T1000 (cell line): ENCODE measurements at regions not wholly inside any gene's neighbourhood (a gene's known extent, or its start where the extent isn't known, plus 50 kb on each side); places are given as distances from the start of the nearest gene placed in this dataset.
"Not testable (repeated sequence)": the region's sequence is repeated elsewhere in the genome, so short reads cannot be mapped to it uniquely, and the experiment has no call there.

ENCODE experiments used
- DNase-seq: peaks from one replicate; lab custom pipeline; 2025; ENCODE audit warnings: mixed read lengths; lab: John Stamatoyannopoulos, UW

DNA sequence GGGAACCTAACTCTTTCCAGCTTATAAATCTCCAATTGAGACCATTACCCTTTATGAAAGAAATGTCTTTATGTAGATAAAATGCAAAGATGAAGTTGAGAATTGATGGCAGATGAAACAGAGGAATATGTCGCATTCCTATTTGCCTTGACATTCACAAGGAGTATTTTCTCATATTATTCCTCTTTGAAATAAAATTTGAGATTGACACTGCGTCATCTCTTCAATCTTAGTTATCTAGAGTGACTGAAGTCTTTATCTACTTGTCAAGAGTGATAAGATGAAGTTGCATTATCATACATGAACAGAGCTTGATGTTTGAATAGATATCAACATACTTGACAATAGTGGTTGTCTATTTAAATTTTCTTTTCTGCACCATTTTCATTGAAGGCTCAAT is 574.4 kb upstream of the SOX9 start:
- DNase-seq: no peak

DNA sequence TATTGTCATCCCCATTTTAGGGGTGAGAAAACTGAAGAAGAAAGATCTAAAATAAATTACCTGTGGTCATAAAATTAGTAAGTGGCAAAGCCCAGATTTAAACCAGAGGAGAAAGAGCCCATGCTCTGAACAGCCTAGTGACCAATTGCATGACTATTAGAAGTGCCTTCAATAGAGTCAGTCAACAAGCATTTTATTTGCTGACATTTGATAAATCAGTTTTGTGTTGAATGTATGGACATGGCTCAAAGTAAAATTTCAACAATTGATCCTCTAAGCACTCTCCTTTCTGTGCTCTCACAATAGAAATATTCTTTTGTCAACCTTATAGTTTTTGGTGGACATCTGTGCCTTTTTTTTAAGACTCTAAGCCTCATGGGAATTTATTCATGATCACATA is 572.9 kb upstream of the SOX9 start:
- no peak for DNase-seq

DNA sequence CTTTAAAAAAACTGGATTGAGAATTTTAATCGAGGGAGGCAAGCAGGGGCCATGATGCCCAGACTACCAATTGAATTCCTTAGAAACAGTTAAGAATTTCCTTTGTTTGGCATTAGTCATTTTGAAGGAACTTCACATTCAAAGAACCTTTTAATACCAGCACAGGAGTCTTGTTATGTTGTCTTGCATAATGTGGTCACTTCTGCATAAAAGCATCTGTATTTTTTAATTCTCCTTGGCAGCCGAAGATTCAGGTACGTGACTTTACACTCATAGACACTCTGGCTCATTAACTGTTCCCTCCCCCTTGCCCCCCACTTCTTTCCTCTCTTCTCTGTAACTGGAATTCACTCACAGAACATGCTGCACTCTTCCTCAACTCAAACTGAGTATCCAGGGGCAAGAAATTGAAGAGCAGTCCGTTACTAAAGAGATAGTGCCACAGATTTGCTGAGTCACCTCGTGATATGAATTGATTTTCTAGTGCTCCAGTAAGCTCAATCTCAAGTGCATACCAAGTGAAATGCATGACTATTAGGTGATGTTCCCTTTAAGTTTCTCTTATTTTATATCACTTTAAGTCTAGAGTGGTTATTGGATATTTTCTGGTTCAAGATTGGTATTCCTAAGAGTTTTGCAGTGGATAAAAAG is 572.2 kb upstream of the SOX9 start:
- DNase-seq: no peak

DNA sequence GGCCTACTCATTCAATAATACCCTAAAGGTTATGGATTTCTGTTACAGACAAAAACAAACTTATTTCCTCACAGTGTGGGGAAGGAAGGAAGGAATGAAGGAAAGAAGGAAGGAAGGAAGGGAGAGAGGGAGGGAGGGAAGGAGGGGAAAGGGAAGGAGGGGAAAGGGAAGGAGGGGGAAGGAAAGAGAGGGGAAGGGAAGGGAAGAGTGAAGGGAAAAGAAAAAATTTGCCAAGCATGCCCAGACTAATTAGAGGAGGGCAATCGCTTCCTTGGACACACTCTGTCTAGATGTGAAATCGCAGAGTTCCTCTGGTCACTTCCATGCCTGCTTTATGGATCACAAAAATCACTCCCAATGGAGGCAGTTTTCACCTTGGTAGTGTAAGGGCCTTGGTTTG is 570.1 kb upstream of the SOX9 start:
- no peak for DNase-seq

DNA sequence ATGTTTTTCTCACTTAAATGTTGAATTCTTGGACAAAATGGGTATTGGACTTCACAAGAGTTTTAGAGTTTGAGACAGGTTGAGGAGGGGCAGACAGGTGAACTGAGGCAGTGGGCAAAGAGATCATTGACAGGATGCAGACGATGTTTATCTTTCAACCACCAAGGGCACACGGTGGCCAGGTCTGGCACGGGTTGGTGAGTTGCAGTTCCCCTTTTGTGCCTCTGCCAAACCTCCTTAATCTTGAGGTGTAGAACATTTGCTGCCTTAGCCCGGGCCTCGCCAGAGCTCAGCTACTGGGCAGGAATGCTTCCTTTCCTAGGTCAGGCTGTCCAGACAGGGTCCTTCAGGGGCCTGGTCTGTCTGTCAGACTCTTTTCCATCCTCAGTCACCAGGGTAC is 567.4 kb upstream of the SOX9 start:
- no peak for DNase-seq

DNA sequence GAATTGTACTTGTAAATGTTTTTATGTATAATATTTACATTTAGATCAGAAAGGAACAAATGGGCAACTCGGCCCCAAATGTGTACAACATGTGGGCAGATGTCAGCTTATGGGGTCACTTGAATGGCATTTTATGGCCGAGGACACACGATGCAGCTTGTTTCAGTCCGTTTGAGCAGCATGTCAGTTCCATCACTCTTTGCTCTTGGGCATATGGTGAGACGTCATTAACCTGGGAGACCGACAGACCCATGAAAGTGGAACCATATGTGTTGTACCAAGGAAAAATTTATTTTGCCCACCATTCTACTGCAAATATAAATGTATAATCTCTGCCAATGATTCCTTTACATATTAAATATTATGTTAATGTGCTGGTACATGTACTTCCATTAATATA is 561.9 kb upstream of the SOX9 start:
- no peak for DNase-seq

DNA sequence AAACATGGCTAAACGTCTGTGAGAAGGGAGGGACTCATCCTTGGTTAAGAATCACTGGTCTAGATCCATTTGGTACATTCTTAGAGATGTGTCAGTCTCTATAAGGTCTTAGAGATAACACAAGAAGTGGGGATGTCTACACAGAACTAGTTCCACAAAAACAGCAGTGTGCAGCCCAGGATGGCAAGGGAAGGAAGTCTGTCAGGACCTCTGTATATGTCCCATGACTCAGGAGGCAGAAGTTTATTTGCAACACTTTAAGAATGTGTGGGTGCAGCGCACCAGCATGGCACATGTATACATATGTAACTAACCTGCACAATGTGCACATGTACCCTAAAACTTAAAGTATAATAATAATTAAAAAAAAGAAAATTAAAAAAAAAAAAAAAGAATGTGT is 548.5 kb upstream of the SOX9 start:
- no peak for DNase-seq

DNA sequence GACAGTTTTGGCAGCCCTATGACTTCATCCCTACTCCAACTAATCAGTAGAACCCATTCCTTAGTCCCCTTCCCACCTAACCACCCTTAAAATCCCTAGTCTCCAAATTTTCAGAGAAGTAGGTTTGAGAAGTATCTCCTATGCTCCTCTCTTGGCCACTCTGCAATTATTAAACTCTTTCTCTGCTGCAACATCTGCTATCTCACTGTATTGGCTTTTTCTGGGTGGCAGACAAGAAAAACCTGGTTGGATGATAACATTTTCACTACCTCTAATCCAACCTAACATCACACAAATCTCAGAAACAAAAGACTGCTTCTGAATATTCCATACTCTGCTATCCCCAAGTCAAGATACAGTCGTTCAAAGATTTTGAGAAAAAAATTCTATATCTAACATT is 542.4 kb upstream of the SOX9 start:
- DNase-seq: no peak

DNA sequence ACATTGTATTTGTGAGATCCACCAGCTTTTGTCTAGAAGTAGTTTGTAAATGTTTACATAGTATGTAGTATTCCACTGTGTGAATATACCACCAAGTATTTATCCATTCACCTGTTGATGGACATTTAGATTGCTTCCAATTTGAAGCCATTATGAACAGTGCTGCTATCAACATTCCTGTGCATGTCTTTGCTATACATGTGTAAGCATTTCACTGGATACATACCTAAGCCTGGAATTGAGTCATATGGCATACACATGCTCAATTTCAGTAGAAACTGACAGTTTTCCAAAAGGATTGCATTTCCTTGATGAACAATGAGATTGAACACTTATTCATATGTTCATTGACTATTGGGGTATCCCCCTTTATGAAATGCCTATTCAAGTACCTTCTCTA is 540.6 kb upstream of the SOX9 start:
- DNase-seq: no peak

DNA sequence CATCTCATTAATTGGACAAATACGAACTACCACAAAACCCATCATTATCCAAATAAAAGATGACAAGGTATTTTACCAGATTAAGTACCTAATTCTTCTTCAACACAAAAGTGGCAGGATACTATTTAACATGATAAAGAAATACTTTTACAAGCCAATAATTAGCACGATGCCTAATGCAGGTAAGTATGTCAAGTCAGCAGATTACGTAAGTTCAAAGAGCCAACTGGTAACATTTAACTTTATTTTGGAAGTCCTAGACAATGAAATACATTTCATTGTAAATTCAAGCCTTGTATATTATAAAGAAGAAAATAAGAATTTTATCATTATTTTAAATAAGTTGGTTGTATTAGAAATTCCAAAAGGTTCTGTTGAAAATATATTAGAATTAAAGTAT is 535.3 kb upstream of the SOX9 start:
- no peak for DNase-seq

DNA sequence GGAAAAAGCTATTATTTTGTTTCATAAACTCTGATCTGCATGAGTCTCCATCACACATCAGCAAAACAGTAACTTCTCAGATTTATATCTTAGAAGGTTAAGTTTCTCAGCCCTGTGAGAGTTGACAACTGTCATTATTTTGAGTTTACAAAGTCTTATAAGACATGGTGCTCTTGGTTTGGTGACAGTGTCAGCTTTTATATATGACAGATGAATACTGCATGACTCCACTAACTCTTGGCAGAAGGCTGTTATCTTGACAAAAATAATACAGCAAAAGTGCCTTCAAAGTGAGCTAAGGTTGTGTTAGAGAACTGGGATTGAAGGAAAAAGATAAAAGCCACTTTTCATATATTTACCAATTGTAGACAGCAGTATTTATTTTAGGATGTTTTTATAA is 528.4 kb upstream of the SOX9 start:
- DNase-seq: no peak

DNA sequence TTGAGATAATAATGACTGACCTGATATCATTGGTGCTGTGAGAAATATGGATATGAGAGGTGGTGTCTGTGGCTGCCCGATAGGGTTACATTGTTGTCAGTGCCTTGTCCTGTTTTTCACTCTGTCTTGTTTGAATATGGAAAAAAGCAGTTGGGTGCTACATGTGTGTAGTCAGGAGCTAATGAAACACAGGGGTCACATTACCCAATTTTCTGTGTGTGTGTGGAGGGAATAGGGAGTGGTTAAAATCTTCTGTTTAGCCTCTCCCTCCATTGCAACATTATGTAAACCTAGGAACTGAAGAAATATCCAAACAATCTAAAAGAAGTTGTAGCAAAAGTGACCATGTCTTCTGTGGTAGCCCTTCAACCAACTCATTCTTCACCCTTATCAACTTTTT is 527.7 kb upstream of the SOX9 start:
- DNase-seq: no peak

DNA sequence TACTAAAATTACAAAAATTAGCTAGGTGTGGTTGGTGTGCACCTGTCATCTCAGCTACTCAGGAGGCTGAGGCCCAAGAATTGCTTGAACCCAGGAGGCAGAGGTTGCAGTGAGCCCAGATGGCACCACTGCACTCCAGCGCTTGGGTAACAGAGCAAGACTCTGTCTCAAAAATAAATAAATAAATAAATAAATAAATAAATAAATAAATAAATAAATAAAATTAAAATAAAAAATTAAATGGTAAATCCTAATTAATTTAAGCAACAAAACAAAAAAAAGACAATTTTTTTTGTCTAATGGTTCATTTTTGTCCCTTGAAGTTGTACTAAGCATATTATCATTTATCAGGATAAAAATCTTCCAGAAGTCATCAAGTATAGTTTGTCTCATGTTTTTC is 521.2 kb upstream of the SOX9 start:
- not testable (repeated sequence) for DNase-seq

DNA sequence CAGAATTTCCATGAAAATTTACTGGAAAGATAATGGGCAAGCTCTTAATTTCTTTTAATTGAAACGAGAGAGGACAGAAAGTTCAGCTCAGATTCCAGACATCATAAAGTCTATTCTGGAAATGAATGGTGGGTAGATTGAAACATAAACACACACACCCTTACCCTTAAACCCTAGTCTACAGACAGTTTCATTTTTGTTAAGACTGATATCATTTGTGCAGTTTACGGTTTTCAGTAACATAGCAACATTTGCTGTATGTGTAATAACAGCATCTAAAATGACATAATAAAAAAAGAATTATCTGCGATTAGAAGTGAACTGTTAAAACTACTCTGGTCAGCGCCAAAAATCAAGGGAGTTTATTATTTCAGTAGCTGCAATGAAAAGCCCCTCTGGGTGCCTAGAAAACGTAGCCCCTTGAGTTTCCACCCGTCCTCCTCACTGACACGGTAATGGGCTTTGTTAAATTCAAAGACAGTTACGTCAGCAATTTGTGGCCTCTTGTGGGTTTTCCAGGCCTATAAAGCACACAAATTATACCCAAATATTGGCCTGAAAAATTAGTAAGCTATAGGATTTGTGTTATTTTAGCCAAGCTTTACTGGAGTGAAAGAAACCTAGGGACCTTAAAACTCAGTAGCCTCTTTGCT is 520.6 kb upstream of the SOX9 start:
- DNase-seq: no peak

DNA sequence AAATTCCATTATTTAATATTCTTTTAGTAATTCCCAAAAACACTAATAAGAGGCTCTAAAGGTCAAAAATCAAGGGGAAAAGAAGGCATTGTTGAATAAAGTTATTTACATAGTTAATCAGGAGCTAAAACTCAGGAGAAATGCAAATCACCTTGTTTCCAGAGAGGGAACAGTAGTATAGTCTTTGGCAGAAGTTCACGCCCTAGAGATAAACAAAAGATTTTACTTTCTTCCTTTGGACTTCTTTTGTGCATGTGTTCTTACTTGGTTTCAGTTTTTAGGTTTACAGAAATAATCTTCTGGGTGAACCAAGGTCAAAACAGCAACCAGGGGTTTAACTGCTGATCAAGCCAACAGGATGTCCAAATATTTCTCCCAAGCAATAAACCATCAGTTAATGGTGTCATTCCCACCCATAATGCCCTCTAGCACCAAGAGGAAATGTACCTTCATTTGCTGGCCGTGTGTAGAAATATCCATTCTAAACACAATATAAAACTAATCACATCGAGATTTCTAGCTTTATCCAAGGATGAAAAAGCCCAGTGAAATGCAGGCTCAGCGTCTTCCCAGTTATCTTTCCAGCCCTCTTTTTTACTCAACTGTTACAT is 518.8 kb upstream of the SOX9 start:
- DNase-seq: no peak

DNA sequence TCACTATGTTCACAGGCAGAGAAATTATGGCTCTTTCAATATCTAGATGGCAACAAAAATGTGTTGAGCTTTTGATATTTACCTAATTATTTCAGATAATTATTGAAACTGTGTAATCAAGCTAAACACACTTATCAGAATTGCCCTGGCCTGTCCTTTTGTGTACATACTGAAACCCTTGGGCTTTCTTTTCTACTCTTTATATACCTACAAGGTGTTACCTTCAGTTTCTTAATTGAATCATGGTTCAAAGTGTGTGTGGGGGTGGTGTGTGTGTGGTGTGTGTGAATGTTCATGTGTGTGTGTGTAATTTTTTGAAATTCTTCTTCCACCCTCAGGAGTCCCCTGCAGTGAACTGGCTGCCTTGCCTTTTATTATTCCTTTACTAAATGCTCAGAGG is 506.8 kb upstream of the SOX9 start:
- no peak for DNase-seq

DNA sequence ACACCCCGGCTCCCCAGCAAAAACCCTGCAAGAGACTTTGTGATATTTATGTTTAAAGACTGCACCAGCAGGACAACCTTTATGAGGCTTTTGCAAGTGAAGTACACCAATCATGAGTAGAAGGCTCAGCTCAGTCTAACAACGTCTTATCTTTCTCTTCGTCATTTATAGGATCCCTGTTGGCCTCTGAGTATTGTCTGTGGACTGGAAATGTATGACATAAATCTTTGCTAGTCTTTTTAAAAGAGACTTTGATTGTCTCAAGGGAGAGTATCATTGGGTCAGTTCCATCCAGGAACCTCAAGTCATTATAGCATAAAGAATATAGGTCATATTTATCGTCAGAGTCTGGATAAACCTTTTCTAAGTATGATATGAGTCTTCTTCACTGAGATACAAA is 505.0 kb upstream of the SOX9 start:
- DNase-seq: no peak

DNA sequence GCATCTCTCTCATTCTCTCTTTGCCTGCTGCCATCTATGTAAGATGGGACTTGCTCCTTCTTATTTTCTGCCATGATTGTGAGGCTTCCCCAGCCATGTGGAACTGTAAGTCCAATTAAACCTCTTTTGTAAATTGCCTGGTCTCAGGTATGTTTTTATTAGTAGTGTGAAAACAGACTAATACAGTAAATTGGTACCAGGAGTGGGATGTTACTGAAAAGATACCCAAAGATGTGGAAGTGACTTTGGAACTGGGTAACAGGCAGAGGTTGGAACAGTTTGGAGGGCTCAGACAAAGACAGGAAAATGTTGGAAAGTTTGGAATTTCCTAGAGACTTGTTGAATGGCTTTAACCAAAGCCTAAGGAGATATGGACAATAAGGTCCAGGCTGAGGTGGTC is 503.1 kb upstream of the SOX9 start:
- DNase-seq: not testable (repeated sequence)

DNA sequence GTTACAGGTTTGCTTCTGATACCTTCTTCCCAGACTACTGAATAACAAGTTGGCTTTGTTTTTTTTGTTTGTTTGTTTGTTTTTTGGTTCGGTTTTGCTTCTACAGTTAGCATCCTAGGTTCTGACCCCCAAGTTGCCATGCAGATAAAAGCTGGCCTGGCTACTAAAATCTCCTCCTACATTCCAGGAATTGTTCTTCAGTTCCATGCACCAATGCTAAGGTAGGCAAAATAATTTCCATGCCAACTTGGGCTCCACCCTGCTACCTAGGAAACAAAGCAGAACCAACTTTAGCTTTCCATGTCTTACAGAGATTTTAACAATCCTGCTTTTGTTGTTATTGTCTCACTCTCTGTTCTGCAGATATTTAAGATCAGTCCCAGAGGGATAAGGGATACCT is 495.5 kb upstream of the SOX9 start:
- DNase-seq: no peak

DNA sequence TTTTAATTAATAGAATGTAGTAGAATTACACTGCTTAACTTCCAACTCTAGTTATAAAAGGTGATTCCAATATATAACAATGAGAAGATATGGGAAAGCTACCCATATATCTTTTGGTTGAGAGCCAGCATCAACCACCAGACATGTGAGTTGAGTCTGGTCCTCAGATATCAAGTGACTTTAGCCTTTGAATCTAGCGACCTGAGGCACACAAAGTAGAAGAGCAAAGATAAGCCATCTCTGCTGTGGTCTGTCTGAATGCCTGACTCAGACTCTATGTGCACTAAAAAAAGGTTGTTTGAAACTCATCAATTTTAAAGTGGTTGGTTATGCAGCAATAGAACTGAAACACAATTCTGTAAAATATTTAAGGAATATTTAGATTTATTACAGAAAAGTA is 492.5 kb upstream of the SOX9 start:
- no peak for DNase-seq

DNA sequence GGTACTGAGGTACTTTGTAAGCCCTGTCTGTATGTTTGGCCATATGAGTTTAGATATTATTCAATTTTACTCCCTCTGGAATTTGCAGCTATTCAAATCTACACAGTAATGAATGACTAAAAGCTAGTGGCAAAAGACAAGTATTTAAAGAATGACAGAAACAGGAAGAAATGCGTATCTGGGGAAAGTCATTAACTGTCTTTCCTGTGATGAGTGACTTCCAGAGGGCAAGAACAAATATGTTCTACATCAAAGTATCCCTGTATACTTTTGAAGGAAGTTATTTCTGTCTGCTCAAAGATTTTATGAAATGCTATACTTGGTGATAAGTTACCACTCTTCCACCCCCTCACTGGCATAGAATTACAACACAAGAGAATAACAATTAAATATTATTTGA is 489.3 kb upstream of the SOX9 start:
- DNase-seq: no peak

DNA sequence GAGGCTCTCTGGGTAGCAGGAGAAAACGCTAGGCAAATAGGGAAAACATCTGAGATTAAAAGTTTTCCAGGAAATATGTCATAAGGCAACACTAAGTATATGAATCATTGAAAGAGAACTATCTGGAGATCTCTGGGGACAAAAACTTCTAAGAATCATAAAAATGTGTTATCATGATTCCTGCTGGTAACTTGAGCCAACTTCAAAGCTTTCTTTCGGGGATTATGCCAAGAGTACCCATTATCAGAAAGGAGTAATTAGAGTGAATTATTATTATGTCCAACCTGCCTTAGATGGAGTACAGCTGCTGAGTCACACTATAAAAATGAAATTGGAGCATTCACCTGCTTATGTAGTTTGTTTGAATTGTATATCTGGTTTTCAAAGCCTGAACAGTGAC is 488.5 kb upstream of the SOX9 start:
- no peak for DNase-seq

DNA sequence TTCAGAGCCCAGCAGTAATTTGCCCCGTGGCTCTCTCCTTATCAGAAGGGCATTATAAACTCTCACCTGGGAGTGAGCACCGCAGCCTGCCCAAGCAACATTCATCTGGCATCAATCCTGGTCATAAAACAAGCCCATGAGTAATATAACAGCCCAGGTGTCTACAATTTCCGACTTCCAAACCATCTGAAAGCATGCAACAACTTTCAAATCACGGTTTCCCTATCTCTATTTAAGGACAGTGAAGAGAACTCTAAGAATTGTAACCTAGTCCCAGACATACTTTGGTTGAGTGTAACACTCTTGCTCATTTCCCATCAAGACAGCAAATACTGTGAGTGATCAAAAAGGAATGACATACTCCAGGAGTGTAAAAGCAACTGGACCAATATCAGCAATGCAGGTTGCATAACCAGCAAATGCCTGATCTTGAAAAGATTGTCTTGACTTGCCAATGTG is 487.4 kb upstream of the SOX9 start:
- DNase-seq: peak; percentile 20

DNA sequence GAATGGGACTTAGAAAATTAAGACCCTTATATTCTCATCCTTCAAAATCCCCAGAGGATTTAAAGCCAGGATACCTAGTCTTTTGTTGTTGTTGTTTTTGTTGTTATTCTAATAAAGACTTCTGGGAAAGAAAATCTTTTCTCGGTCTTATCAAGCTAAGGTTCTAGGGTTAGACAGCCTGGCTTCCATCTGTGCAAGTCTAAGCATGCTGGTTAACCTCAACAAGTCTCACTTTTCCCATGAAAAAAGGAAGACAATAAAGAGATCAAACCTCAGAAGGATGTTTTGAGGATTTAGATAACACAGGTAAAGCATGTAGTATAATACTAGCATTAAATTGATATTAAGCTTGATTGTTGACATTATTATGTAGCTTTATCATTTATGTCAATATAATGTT is 486.4 kb upstream of the SOX9 start:
- no peak for DNase-seq
